ENCODE measurements at regions not wholly inside any gene's neighbourhood (a gene's known extent, or its start where the extent isn't known, plus 50 kb on each side); places are given as distances from the start of the nearest gene placed in this dataset.

GRCh38 chr4:13766761-13767540 lies 139.4 kb upstream of the BOD1L1 start:
- TF ChIP-seq RAD21 (IDR thresholded peaks at IDR 0.05; ENCODE audit: low read length) (no peak), MAX (IDR thresholded peaks at IDR 0.05; ENCODE audit: low read depth) (no peak)

All from SK-N-SH (cell line).